ENCODE measurements at regions not wholly inside any gene's neighbourhood (a gene's known extent, or its start where the extent isn't known, plus 50 kb on each side); places are given as distances from the start of the nearest gene placed in this dataset.

DNA sequence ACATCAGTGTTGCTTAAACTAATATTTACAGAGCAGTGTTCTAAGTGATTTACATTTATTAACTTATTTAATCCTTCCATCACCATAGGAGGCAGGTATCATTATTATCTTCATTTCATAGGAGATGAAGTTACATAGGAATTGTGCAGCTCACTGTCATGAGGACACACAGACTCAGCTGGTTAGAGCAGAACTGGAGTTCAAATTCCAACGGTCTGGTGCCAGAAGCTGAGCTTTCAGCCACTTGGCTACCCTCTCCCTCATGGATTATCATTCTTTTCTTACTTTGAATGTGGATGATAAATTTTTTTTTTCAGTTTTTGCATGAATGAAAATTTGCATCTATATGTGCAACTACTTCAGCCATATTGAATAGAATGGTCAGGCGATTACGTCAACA lies 86.0 kb upstream of the LRIG1 start:
- TF ChIP-seq CTCF (IDR thresholded peaks at IDR 0.05) (no peak), ZFX (IDR thresholded peaks at IDR 0.05; ENCODE audit: borderline replicate concordance) (no peak)
